ENCODE measurements at regions not wholly inside any gene's neighbourhood (a gene's known extent, or its start where the extent isn't known, plus 50 kb on each side); places are given as distances from the start of the nearest gene placed in this dataset.

DNA sequence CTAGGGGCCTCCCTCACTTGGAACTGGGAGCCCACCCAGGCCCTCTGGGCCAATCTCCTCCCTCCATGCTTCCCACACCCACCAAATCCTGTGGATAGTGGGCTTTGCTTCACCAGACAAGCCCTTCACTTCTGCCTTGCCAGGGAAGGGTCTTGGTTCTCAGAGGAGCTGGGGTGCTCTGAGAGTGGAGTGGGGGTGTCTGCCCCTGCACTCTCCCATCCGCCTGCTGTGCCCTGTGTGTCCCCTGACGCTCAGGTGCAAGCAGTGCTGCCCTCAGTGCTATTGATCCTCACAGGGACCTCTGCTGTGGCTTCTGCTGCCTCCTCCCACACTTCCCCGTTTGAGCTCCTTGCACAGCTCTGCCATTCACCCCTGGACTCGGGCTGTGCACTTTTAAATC, 117.3 kb upstream of the NKX1-1 start:
- TF ChIP-seq, protein P1, sequence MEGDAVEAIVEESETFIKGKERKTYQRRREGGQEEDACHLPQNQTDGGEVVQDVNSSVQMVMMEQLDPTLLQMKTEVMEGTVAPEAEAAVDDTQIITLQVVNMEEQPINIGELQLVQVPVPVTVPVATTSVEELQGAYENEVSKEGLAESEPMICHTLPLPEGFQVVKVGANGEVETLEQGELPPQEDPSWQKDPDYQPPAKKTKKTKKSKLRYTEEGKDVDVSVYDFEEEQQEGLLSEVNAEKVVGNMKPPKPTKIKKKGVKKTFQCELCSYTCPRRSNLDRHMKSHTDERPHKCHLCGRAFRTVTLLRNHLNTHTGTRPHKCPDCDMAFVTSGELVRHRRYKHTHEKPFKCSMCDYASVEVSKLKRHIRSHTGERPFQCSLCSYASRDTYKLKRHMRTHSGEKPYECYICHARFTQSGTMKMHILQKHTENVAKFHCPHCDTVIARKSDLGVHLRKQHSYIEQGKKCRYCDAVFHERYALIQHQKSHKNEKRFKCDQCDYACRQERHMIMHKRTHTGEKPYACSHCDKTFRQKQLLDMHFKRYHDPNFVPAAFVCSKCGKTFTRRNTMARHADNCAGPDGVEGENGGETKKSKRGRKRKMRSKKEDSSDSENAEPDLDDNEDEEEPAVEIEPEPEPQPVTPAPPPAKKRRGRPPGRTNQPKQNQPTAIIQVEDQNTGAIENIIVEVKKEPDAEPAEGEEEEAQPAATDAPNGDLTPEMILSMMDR (conservative IDR thresholded peaks at IDR 0.05): no peak
- no peak for TF ChIP-seq ZFX (IDR thresholded peaks at IDR 0.05)

All from C4-2B (cell line).